Neutrophil (primary cell): ENCODE measurements at regions not wholly inside any gene's neighbourhood (a gene's known extent, or its start where the extent isn't known, plus 50 kb on each side); places are given as distances from the start of the nearest gene placed in this dataset.

Experiments used
- H3K27ac ChIP-seq: fragments of 200-600 bp; sonication (generic); 2 replicates; pipeline ENCODE4 v1.5.1; 2016; ENCODE audit warnings: mild to moderate bottlenecking, moderate library complexity
- H3K27me3 ChIP-seq: fragments of 200-600 bp; sonication (generic); 2 replicates; pipeline ENCODE4 v1.6.0; 2016; ENCODE audit warnings: mild to moderate bottlenecking
- H3K36me3 ChIP-seq: fragments of 200-600 bp; sonication (generic); 2 replicates; pipeline ENCODE4 v1.5.1; 2017
- H3K4me1 ChIP-seq, 2 experiments: fragments of 200-600 bp in 1 of 2; sonication (generic) in 1 of 2; 1 replicate in 1 of 2; 2 replicates in 1 of 2; pipeline versions ENCODE4 v1.5.1 to v1.6.1; 2013 to 2016; ENCODE audit warnings: low read depth in 1 of 2, low read length in 1 of 2, mild to moderate bottlenecking in 1 of 2, moderate library complexity in 1 of 2; ENCODE audit not compliant: control insufficient read depth in 1 of 2, insufficient read depth in 1 of 2
- H3K4me3 ChIP-seq, 2 experiments: fragments of 200-600 bp in 1 of 2; sonication (generic) in 1 of 2; 1 replicate in 1 of 2; 2 replicates in 1 of 2; pipeline ENCODE4 v1.5.1; 2013 to 2016; ENCODE audit warnings: low read depth in 1 of 2, low read length in 1 of 2, mild to moderate bottlenecking in 1 of 2, moderate library complexity in 1 of 2
- H3K9me3 ChIP-seq: fragments of 200-600 bp; sonication (generic); 2 replicates; pipeline ENCODE4 v1.5.1; 2016
- TF ChIP-seq, protein P1 (sequence below): fragments of 200-600 bp; sonication (generic); IDR thresholded peaks from 2 replicates; pipeline ENCODE4 v1.5.1; 2016; ENCODE audit warnings: antibody characterized with exemption

DNA sequence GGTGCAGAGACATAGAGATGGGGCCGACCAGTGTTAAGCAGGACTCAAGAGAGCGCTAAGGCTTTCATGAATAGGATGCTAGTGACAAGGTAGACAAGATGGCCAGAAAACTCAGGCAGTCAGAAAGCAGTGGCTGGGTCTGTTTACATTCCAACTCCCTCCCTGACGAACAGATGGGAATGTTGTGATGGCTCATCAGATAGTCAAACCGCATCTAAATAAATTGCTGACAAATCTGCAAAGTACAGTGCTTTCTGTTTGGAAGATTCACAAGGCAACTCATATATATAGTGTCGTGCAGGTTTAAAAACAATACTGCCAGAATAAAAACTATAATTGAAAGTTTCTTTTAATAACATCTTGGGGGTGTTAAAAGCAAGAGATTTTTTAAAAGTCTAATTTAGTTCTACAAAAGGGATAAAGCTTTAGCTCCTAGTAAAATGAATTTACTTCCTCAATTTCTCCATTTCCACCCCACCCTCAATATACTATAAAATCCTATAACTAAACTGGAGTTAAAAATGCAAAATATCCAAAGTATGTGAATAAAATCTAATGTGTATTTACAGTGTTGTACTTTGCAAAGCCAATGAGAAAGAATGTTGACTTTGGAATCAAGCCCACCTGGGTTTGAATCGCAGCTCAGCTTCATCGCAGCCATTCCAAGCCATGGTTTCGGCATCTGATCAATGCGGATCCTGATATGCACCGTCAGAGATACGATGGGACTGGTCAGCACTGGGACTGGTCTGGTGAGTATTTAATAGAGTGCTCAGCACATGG lies 247.3 kb upstream of the PDE10A start:
- TF ChIP-seq, protein P1, sequence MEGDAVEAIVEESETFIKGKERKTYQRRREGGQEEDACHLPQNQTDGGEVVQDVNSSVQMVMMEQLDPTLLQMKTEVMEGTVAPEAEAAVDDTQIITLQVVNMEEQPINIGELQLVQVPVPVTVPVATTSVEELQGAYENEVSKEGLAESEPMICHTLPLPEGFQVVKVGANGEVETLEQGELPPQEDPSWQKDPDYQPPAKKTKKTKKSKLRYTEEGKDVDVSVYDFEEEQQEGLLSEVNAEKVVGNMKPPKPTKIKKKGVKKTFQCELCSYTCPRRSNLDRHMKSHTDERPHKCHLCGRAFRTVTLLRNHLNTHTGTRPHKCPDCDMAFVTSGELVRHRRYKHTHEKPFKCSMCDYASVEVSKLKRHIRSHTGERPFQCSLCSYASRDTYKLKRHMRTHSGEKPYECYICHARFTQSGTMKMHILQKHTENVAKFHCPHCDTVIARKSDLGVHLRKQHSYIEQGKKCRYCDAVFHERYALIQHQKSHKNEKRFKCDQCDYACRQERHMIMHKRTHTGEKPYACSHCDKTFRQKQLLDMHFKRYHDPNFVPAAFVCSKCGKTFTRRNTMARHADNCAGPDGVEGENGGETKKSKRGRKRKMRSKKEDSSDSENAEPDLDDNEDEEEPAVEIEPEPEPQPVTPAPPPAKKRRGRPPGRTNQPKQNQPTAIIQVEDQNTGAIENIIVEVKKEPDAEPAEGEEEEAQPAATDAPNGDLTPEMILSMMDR: no peak
- no peaks in the 10 kb centered on the region for H3K9me3 ChIP-seq
- H3K36me3 ChIP-seq: no peaks in the 10 kb centered on the region
- no peak overlapping the region for H3K27ac ChIP-seq
- no peak overlapping the region for H3K4me3 ChIP-seq
- no peaks in the 10 kb centered on the region for H3K4me1 ChIP-seq
- no peaks in the 10 kb centered on the region for H3K27me3 ChIP-seq

DNA sequence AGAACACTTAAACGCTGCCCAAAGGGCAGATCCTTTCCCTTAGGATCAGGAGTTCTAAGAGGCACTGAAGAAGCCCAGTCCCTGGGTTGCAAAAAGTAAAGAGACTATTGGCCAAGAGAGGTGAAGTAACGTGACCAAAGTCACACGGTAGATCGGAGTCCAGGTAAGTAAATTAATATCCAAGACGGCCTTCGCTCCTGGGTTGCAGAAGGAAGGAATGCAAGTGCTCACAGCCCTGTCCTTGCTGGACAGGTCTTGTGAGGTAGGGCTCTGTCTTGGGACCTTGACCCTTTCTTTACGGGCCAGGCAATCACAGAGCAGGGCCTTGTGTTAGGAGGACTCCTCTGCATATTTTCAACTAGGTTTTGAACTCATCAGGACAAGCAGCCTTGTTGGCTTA lies 243.7 kb upstream of the PDE10A start:
- no peaks in the 10 kb centered on the region for H3K36me3 ChIP-seq

GRCh38 chr6:165905744-165906143 lies 242.7 kb upstream of the PDE10A start:
- Histone ChIP-seq H3K27ac (no peak overlapping the region), H3K27me3 (no peaks in the 10 kb centered on the region), H3K4me3 (no peak overlapping the region), H3K4me1 (no peaks in the 10 kb centered on the region), H3K9me3 (no peaks in the 10 kb centered on the region), H3K36me3 (no peaks in the 10 kb centered on the region)
- TF ChIP-seq, protein P1: no peak

More for the DNA sequence above, 243.7 kb upstream of the PDE10A start:
- Histone ChIP-seq H3K27ac (no peak overlapping the region), H3K4me3 (no peak overlapping the region), H3K27me3 (no peaks in the 10 kb centered on the region), H3K4me1 (no peaks in the 10 kb centered on the region), H3K9me3 (no peaks in the 10 kb centered on the region)
- TF ChIP-seq, protein P1: no peak

GRCh38 chr6:165900970-165901369 lies 237.9 kb upstream of the PDE10A start:
- H3K4me1 ChIP-seq: no peaks in the 10 kb centered on the region
- no peaks in the 10 kb centered on the region for H3K9me3 ChIP-seq
- no peaks in the 10 kb centered on the region for H3K27me3 ChIP-seq
- H3K36me3 ChIP-seq: no peaks in the 10 kb centered on the region
- TF ChIP-seq, protein P1: no peak
- H3K4me3 ChIP-seq: no peak overlapping the region
- no peak overlapping the region for H3K27ac ChIP-seq

DNA sequence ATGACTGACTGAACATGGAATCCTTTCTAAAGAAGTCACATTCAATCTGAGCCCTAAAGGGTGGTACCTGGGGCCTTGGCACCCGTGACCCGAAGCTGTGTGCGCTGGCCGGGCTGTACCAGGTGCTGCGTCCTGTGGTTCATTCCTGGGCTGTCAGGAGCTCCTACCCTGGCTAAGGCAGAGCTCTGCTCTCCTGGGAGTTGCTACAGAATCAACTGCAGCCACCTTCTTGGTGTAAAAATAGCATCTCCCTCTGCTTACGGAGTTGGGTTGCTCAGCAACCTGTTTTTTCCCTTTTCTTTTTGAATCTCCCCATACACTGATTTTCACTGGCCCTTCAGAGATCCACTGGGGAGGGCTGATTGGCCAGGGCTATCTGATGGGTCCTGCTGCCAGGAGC lies 236.6 kb upstream of the PDE10A start:
- H3K4me1 ChIP-seq: no peaks in the 10 kb centered on the region
- H3K4me3 ChIP-seq: no peak overlapping the region
- H3K36me3 ChIP-seq: no peaks in the 10 kb centered on the region
- TF ChIP-seq, protein P1: no peak
- H3K27me3 ChIP-seq: no peaks in the 10 kb centered on the region
- H3K9me3 ChIP-seq: no peaks in the 10 kb centered on the region
- no peak overlapping the region for H3K27ac ChIP-seq
